Uterus (tissue), 3 donors: ENCODE measurements at regions not wholly inside any gene's neighbourhood (a gene's known extent, or its start where the extent isn't known, plus 50 kb on each side); places are given as distances from the start of the nearest gene placed in this dataset.

Experiments
- DNase-seq, 2 donors: peaks; one replicate each; pipeline ENCODE4 v3.0.0-alpha.2; 2019 to 2020
- H3K27ac ChIP-seq, 2 donors: fragments of 200-600 bp; sonication (generic); 1 replicate in 1 of 2; 2 replicates in 1 of 2; pipeline ENCODE4 v1.5.1; 2016 to 2018
- H3K27me3 ChIP-seq, 2 donors: fragments of 200-600 bp; sonication (generic); one replicate each; pipeline ENCODE4 v1.5.1; 2018 to 2019; ENCODE audit warnings: control low read depth in 1 of 2
- H3K36me3 ChIP-seq, 2 donors: fragments of 200-600 bp; sonication (generic); one replicate each; pipeline ENCODE4 v1.5.1; 2019; ENCODE audit warnings: control low read depth in 1 of 2
- H3K4me1 ChIP-seq, 2 donors: fragments of 200-600 bp; sonication (generic); one replicate each; pipeline ENCODE4 v1.5.1; 2018 to 2019; ENCODE audit warnings: control low read depth in 1 of 2
- H3K4me3 ChIP-seq, 2 donors: fragments of 200-600 bp; sonication (generic); 1 replicate in 1 of 2; 2 replicates in 1 of 2; pipeline ENCODE4 v1.5.1; 2018 to 2019; ENCODE audit warnings: mild to moderate bottlenecking in 1 of 2
- H3K9me3 ChIP-seq, 2 donors: fragments of 200-600 bp; sonication (generic); one replicate each; pipeline ENCODE4 v1.5.1; 2019; ENCODE audit warnings: control low read depth in 1 of 2
- CTCF ChIP-seq, 4 experiments: fragments of 200-600 bp in 2 of 4; fragments of 450-650 bp in 2 of 4; sonication (generic) in 2 of 4; IDR thresholded peaks; one replicate each; pipeline ENCODE4 v1.5.1; 2016 to 2019; ENCODE audit warnings: antibody characterized with exemption in 4 of 4, mild to moderate bottlenecking in 2 of 4, moderate library complexity in 1 of 4
- POLR2A ChIP-seq, 2 donors: fragments of 450-650 bp; IDR thresholded peaks; one replicate each; pipeline ENCODE4 v1.6.1; 2016; ENCODE audit warnings: antibody characterized with exemption in 2 of 2, mild to moderate bottlenecking in 1 of 2, moderate library complexity in 1 of 2
- intact Hi-C: fragments of 100-400 bp; cut with DNase I; formaldehyde crosslinking; loops from one replicate; pipeline ENCODE4 v1.15.1; 2023; ENCODE audit warnings: low total_unique reads
- donor health status: DM: yes; HTN: yes; CAD: no.

- no peak for TF ChIP-seq CTCF (IDR thresholded peaks at IDR 0.05)
- TF ChIP-seq POLR2A (IDR thresholded peaks at IDR 0.05) = no peak
- no peaks in the 10 kb centered on the region for H3K4me1 ChIP-seq
- no peak overlapping the region for H3K4me3 ChIP-seq
- no peak overlapping the region for H3K27ac ChIP-seq
- H3K36me3 ChIP-seq = no peaks in the 10 kb centered on the region
- H3K27me3 ChIP-seq = no peaks in the 10 kb centered on the region
- DNase-seq = no peak
- no peaks in the 10 kb centered on the region for H3K9me3 ChIP-seq
- intact Hi-C loops = no loop called here
Measured at GRCh38 chr4:60617731-60618130, 582.4 kb upstream of the ADGRL3 start.

GRCh38 chr4:60619531-60620305, 580.4 kb upstream of the ADGRL3 start:
- TF ChIP-seq POLR2A (IDR thresholded peaks at IDR 0.05) = no peak
- no peak for TF ChIP-seq CTCF (IDR thresholded peaks at IDR 0.05)
- H3K4me3 ChIP-seq = no peak overlapping the region
- H3K36me3 ChIP-seq = no peaks in the 10 kb centered on the region
- H3K9me3 ChIP-seq = no peaks in the 10 kb centered on the region
- H3K27me3 ChIP-seq = no peaks in the 10 kb centered on the region
- no peak for DNase-seq
- intact Hi-C loops = no loop called here
- H3K4me1 ChIP-seq = no peaks in the 10 kb centered on the region
- H3K27ac ChIP-seq = no peak overlapping the region

GRCh38 chr4:60637976-60638375, 562.1 kb upstream of the ADGRL3 start:
- intact Hi-C loops = no loop called here
- H3K4me3 ChIP-seq = no peak overlapping the region
- TF ChIP-seq CTCF (IDR thresholded peaks at IDR 0.05) = no peak
- TF ChIP-seq POLR2A (IDR thresholded peaks at IDR 0.05) = no peak
- H3K9me3 ChIP-seq = peaks cover 0 to 3% of the 10 kb centered on the region in 2 donors
- H3K27me3 ChIP-seq = no peaks in the 10 kb centered on the region
- DNase-seq = no peak
- H3K4me1 ChIP-seq = no peaks in the 10 kb centered on the region
- no peak overlapping the region for H3K27ac ChIP-seq
- H3K36me3 ChIP-seq = no peaks in the 10 kb centered on the region

GRCh38 chr4:60648774-60649173, 551.4 kb upstream of the ADGRL3 start:
- no peak for DNase-seq
- no peaks in the 10 kb centered on the region for H3K36me3 ChIP-seq
- no peaks in the 10 kb centered on the region for H3K27me3 ChIP-seq
- intact Hi-C loops = no loop called here
- TF ChIP-seq CTCF (IDR thresholded peaks at IDR 0.05) (no peak), POLR2A (IDR thresholded peaks at IDR 0.05) (no peak)
- no peaks in the 10 kb centered on the region for H3K4me1 ChIP-seq
- no peak overlapping the region for H3K4me3 ChIP-seq
- H3K27ac ChIP-seq = no peak overlapping the region
- no peaks in the 10 kb centered on the region for H3K9me3 ChIP-seq

GRCh38 chr4:60652933-60653332, 547.2 kb upstream of the ADGRL3 start:
- DNase-seq = no peak
- Histone ChIP-seq H3K4me1 (no peaks in the 10 kb centered on the region), H3K36me3 (no peaks in the 10 kb centered on the region), H3K4me3 (no peak overlapping the region), H3K27ac (no peak overlapping the region), H3K27me3 (no peaks in the 10 kb centered on the region), H3K9me3 (no peaks in the 10 kb centered on the region)
- intact Hi-C loops = no loop called here
- TF ChIP-seq POLR2A (IDR thresholded peaks at IDR 0.05) = no peak
- no peak for TF ChIP-seq CTCF (IDR thresholded peaks at IDR 0.05)
